Mesothelial cell of epicardium (in vitro differentiated cells): ENCODE measurements at regions not wholly inside any gene's neighbourhood (a gene's known extent, or its start where the extent isn't known, plus 50 kb on each side); places are given as distances from the start of the nearest gene placed in this dataset.

Source experiments
- DNase-seq, 2 experiments: peaks; one replicate each; pipeline ENCODE4 v3.0.0; 2021; ENCODE audit warnings: low spot score in 2 of 2; ENCODE audit not compliant: unreplicated experiment in 2 of 2
- H3K27ac Mint-ChIP-seq: 2 replicates; pipeline ENCODE4 v1.8.0; 2021; ENCODE audit warnings: mixed read lengths
- H3K27me3 Mint-ChIP-seq: 2 replicates; pipeline ENCODE4 v1.8.0; 2021; ENCODE audit warnings: low read depth, mixed read lengths
- H3K36me3 Mint-ChIP-seq: 2 replicates; pipeline ENCODE4 v1.8.0; 2021; ENCODE audit warnings: mixed read lengths
- H3K4me1 Mint-ChIP-seq: 2 replicates; pipeline ENCODE4 v1.8.0; 2021; ENCODE audit warnings: mixed read lengths
- H3K4me3 Mint-ChIP-seq: 2 replicates; pipeline ENCODE4 v1.8.0; 2021; ENCODE audit warnings: mild to moderate bottlenecking, moderate library complexity, mixed read lengths
- H3K9me3 Mint-ChIP-seq: 2 replicates; pipeline ENCODE4 v1.8.0; 2021; ENCODE audit warnings: mixed read lengths
- CTCF ChIP-seq: fragments of 200-600 bp; sonication (generic); IDR thresholded peaks from one replicate; pipeline ENCODE4 v1.5.0; 2021; ENCODE audit warnings: antibody characterized with exemption; ENCODE audit not compliant: unreplicated experiment

- no peaks in the 10 kb centered on the region for H3K36me3 Mint-ChIP-seq
- H3K4me1 Mint-ChIP-seq, result no peaks in the 10 kb centered on the region
- H3K27me3 Mint-ChIP-seq, result peaks cover 47% of the 10 kb centered on the region
- no peak for DNase-seq
- H3K9me3 Mint-ChIP-seq, result peaks cover 5% of the 10 kb centered on the region
- no peak overlapping the region for H3K27ac Mint-ChIP-seq
- no peak for TF ChIP-seq CTCF
- H3K4me3 Mint-ChIP-seq, result no peak overlapping the region
These were observed 53.9 kb upstream of the SFMBT2 start for GRCh38 chr10:7464691-7465090.
